ENCODE measurements at regions not wholly inside any gene's neighbourhood (a gene's known extent, or its start where the extent isn't known, plus 50 kb on each side); places are given as distances from the start of the nearest gene placed in this dataset.

- DNase-seq (ENCODE audit: low spot score): no peak
Observed at GRCh38 chr2:425947-426346, 138.1 kb upstream of the ALKAL2 start.

- DNase-seq (ENCODE audit: low spot score): no peak
Observed at GRCh38 chr2:425243-425642, 137.4 kb upstream of the ALKAL2 start.

- no peak for DNase-seq (ENCODE audit: low spot score)
Observed at GRCh38 chr2:424306-425171, 136.6 kb upstream of the ALKAL2 start.

- no peak for DNase-seq (ENCODE audit: low spot score)
Observed at GRCh38 chr2:423479-423878, 135.6 kb upstream of the ALKAL2 start.

GRCh38 chr2:422676-423435 is 135.0 kb upstream of the ALKAL2 start:
- DNase-seq (ENCODE audit: low spot score): no peak

- DNase-seq (ENCODE audit: low spot score): no peak
Observed at GRCh38 chr2:421406-421805, 133.5 kb upstream of the ALKAL2 start.

GRCh38 chr2:419687-420317 is 131.9 kb upstream of the ALKAL2 start:
- no peak for DNase-seq (ENCODE audit: low spot score)

GRCh38 chr2:417662-418061 is 129.8 kb upstream of the ALKAL2 start:
- no peak for DNase-seq (ENCODE audit: low spot score)

GRCh38 chr2:417006-417405 is 129.1 kb upstream of the ALKAL2 start:
- DNase-seq (ENCODE audit: low spot score): no peak

GRCh38 chr2:415986-416610 is 128.2 kb upstream of the ALKAL2 start:
- DNase-seq (ENCODE audit: low spot score): no peak

GRCh38 chr2:409523-409922 is 121.6 kb upstream of the ALKAL2 start:
- no peak for DNase-seq (ENCODE audit: low spot score)

GRCh38 chr2:407630-408029 is 119.7 kb upstream of the ALKAL2 start:
- DNase-seq (ENCODE audit: low spot score): no peak

GRCh38 chr2:406876-407275 is 119.0 kb upstream of the ALKAL2 start:
- DNase-seq (ENCODE audit: low spot score): no peak

- no peak for DNase-seq (ENCODE audit: low spot score)
Observed at GRCh38 chr2:406231-406630, 118.3 kb upstream of the ALKAL2 start.

- no peak for DNase-seq (ENCODE audit: low spot score)
Observed at GRCh38 chr2:404581-404980, 116.7 kb upstream of the ALKAL2 start.

- DNase-seq (ENCODE audit: low spot score): no peak
Observed at GRCh38 chr2:403682-404081, 115.8 kb upstream of the ALKAL2 start.

- no peak for DNase-seq (ENCODE audit: low spot score)
Observed at GRCh38 chr2:402721-403120, 114.8 kb upstream of the ALKAL2 start.

GRCh38 chr2:402206-402605 is 114.3 kb upstream of the ALKAL2 start:
- DNase-seq (ENCODE audit: low spot score): no peak

GRCh38 chr2:401019-401679 is 113.3 kb upstream of the ALKAL2 start:
- no peak for DNase-seq (ENCODE audit: low spot score)

GRCh38 chr2:397926-398325 is 110.0 kb upstream of the ALKAL2 start:
- DNase-seq (ENCODE audit: low spot score): no peak

- DNase-seq (ENCODE audit: low spot score): no peak
Observed at GRCh38 chr2:397521-397920, 109.6 kb upstream of the ALKAL2 start.

- no peak for DNase-seq (ENCODE audit: low spot score)
Observed at GRCh38 chr2:396903-397302, 109.0 kb upstream of the ALKAL2 start.

Data from AG08395 (cell line).